ENCODE measurements at regions not wholly inside any gene's neighbourhood (a gene's known extent, or its start where the extent isn't known, plus 50 kb on each side); places are given as distances from the start of the nearest gene placed in this dataset.

DNA sequence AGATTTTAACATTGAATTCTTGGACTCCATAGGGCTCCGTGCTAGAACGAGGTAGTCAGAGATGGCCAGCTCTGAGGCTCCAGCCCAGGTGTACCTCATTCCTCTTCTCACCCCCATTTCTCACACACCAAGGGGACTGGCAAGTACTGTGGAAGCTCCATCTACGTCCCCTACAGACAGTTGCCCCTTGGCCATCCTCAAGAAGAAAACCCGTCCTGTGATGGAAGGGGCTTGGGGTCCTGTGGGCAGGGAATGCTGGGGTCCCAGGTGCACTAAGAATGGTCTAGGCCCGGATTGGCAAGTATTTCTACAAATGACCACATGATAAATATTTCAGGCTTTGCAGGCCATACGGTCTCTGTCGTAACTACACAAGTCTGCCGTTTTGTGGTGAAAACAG, 110.3 kb downstream of the PDCL3 start:
- H3K9me3 Mint-ChIP-seq = no peaks in the 10 kb centered on the region
- Histone ChIP-seq H3K9me3 (ENCODE audit: low read depth) (no peaks in the 10 kb centered on the region), H3K4me2 (no peak overlapping the region), H3K79me2 (ENCODE audit: low read depth) (no peaks in the 10 kb centered on the region), H3K4me3 (no peak overlapping the region), H3K27ac (no peak overlapping the region), H3K4me1 (no peaks in the 10 kb centered on the region), H3K27me3 (no peaks in the 10 kb centered on the region), H4K20me1 (ENCODE audit: low read depth) (no peaks in the 10 kb centered on the region), H3K36me3 (no peaks in the 10 kb centered on the region), H3K9ac (no peak overlapping the region), H3F3A (ENCODE audit: low read depth) (no peaks in the 10 kb centered on the region), H2AFZ (replicated peaks) (no peak overlapping the region)
- no peaks in the 10 kb centered on the region for H3K36me3 Mint-ChIP-seq
- no peak overlapping the region for H3K4me3 Mint-ChIP-seq
- peaks cover 6% of the 10 kb centered on the region for H3K27me3 Mint-ChIP-seq (ENCODE audit: insufficient read depth, low read depth)
- no peaks in the 10 kb centered on the region for H3K4me1 Mint-ChIP-seq
- no peak overlapping the region for H3K27ac Mint-ChIP-seq
- DNase-seq (ENCODE audit: low spot score) = no peak
- TF ChIP-seq EZH2 (IDR thresholded peaks at IDR 0.05) = no peak
- TF ChIP-seq, protein P1, sequence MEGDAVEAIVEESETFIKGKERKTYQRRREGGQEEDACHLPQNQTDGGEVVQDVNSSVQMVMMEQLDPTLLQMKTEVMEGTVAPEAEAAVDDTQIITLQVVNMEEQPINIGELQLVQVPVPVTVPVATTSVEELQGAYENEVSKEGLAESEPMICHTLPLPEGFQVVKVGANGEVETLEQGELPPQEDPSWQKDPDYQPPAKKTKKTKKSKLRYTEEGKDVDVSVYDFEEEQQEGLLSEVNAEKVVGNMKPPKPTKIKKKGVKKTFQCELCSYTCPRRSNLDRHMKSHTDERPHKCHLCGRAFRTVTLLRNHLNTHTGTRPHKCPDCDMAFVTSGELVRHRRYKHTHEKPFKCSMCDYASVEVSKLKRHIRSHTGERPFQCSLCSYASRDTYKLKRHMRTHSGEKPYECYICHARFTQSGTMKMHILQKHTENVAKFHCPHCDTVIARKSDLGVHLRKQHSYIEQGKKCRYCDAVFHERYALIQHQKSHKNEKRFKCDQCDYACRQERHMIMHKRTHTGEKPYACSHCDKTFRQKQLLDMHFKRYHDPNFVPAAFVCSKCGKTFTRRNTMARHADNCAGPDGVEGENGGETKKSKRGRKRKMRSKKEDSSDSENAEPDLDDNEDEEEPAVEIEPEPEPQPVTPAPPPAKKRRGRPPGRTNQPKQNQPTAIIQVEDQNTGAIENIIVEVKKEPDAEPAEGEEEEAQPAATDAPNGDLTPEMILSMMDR (IDR thresholded peaks at IDR 0.05) = no peak
- no peak for TF ChIP-seq EZH2phosphoT487 (IDR thresholded peaks at IDR 0.05)

DNA sequence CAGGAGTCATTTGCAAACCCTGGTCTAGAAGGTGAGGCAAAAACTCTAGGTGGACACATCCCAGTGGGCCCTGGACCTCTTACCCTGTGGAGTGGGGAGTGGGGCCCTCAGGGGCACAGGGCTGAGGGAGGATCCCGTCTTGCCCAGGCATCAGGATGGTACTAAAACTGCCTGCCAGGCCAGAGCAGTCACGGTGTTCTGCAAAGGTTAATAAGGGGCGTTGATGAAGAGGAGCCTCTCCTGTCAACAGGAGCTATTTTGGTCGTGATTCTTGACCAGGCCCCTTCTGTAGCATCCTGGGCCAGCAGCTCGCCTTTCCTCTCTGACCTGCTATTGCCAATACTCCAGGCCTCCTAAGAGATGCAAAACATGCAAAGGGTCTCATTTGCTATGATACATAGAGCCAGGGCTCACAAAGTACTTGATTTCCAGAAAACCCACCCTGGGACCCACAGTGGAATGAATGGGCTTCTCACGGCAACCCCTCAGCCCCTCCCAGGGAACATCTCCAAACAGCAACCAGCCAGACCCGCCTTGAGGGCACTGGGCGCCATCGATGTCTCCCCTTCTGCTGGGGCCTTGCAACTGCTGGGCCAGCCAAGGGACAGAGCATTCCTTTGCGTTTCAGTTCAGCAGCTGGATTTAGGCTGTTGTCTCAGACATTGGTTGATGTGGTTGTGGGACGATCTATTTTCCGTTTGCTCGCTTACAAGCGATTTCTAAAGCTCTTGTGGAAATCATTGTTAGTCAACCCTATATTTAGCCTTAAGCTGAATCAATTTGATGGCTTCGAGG, 111.1 kb downstream of the PDCL3 start:
- Mint-ChIP-seq H3K4me3 (no peak overlapping the region), H3K9me3 (no peaks in the 10 kb centered on the region), H3K27me3 (ENCODE audit: insufficient read depth, low read depth) (peaks cover 4% of the 10 kb centered on the region), H3K4me1 (no peaks in the 10 kb centered on the region), H3K27ac (no peak overlapping the region), H3K36me3 (no peaks in the 10 kb centered on the region)
- no peak for TF ChIP-seq EZH2phosphoT487 (IDR thresholded peaks at IDR 0.05)
- TF ChIP-seq EZH2 (IDR thresholded peaks at IDR 0.05) = no peak
- TF ChIP-seq, protein P1 (IDR thresholded peaks at IDR 0.05) = no peak
- no peak overlapping the region for H3K9ac ChIP-seq
- H3K4me3 ChIP-seq = no peak overlapping the region
- DNase-seq (ENCODE audit: low spot score) = no peak
- H3F3A ChIP-seq (ENCODE audit: low read depth) = no peaks in the 10 kb centered on the region
- H3K27ac ChIP-seq = no peak overlapping the region
- H3K4me2 ChIP-seq = no peak overlapping the region
- H3K79me2 ChIP-seq (ENCODE audit: low read depth) = no peaks in the 10 kb centered on the region
- no peaks in the 10 kb centered on the region for H3K27me3 ChIP-seq
- H3K36me3 ChIP-seq = no peaks in the 10 kb centered on the region
- no peaks in the 10 kb centered on the region for H4K20me1 ChIP-seq (ENCODE audit: low read depth)
- H2AFZ ChIP-seq (replicated peaks) = no peak overlapping the region
- no peaks in the 10 kb centered on the region for H3K4me1 ChIP-seq
- H3K9me3 ChIP-seq (ENCODE audit: low read depth) = no peaks in the 10 kb centered on the region

DNA sequence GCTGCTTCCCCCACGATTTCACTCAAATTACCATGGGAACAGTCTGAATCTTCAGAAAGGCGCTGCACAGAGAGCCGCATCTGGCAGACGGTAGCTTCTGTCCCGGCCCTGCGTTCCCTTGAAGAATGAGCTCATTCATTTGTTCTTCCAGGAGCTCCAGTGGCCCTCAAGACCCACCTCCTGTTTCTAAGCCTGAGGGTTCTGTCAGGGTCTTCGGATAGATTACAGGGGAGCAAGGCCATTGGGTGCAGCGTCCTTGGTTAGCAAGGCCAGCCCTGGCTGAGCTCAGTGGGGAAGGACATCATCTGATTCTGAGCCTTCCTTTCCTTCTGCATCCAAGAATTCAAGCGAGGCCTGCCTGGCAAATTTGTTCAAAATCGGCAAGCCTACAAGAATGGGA, 111.9 kb downstream of the PDCL3 start:
- no peak overlapping the region for H2AFZ ChIP-seq (replicated peaks)
- no peaks in the 10 kb centered on the region for H3K9me3 ChIP-seq (ENCODE audit: low read depth)
- H3K4me3 ChIP-seq = no peak overlapping the region
- DNase-seq (ENCODE audit: low spot score) = no peak
- Mint-ChIP-seq H3K4me3 (no peak overlapping the region), H3K9me3 (no peaks in the 10 kb centered on the region), H3K4me1 (no peaks in the 10 kb centered on the region), H3K36me3 (no peaks in the 10 kb centered on the region), H3K27ac (no peak overlapping the region), H3K27me3 (ENCODE audit: insufficient read depth, low read depth) (peaks cover 4% of the 10 kb centered on the region)
- no peaks in the 10 kb centered on the region for H3K79me2 ChIP-seq (ENCODE audit: low read depth)
- no peak overlapping the region for H3K4me2 ChIP-seq
- H3F3A ChIP-seq (ENCODE audit: low read depth) = no peaks in the 10 kb centered on the region
- no peaks in the 10 kb centered on the region for H3K4me1 ChIP-seq
- no peaks in the 10 kb centered on the region for H3K36me3 ChIP-seq
- no peak overlapping the region for H3K27ac ChIP-seq
- H3K9ac ChIP-seq = no peak overlapping the region
- no peaks in the 10 kb centered on the region for H3K27me3 ChIP-seq
- no peaks in the 10 kb centered on the region for H4K20me1 ChIP-seq (ENCODE audit: low read depth)
- TF ChIP-seq EZH2 (IDR thresholded peaks at IDR 0.05) = no peak
- TF ChIP-seq, protein P1 (IDR thresholded peaks at IDR 0.05) = no peak
- TF ChIP-seq EZH2phosphoT487 (IDR thresholded peaks at IDR 0.05) = no peak
